ENCODE measurements at regions not wholly inside any gene's neighbourhood (a gene's known extent, or its start where the extent isn't known, plus 50 kb on each side); places are given as distances from the start of the nearest gene placed in this dataset.
"Not testable (repeated sequence)": the region's sequence is repeated elsewhere in the genome, so short reads cannot be mapped to it uniquely, and the experiment has no call there.

DNA sequence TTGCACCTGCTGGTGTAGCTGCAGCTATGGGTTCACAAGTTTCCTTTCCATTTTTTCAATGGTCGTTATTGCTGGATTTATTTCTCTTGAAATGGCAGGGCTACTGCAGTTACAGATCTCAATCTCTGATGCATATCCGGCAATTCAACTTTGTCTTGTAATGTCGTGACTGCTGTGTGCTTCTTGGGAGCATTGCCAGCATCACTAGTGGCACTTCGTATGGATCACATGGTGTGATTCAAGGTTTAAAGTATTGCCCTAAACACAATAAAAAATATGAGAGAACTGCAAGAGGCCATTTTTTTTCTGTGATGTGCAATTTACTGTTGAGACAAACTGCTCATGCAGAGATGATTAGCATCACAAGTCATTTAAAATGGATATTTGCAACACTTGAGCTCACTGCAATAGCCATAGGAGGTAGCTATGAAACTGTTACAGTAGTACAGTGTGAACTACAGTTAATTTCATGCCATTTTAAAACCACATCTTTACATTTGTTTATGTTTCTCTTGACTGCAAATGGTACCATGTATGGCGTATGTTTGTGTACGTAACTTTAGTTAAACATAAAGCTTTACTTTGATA is 217.4 kb upstream of the PDE3A start:
- no peak for DNase-seq

DNA sequence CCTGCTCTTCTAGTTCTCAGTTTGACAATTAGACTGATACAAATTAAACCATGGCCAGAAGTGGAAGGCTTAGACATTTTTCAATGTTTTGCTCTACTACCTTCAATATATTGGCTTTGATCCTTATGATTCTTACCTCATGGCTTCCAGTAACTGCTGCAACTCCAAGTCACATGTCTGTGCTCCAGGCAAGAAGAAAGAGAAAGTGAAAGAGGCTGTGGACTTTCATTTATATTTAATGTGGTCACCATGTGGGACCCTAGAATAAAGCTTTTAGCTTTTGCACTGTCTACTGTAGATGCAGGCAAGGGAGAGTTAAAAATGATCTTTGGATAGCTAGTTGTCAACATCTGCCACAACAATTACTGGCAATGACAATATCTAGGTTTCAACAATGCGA is 214.3 kb upstream of the PDE3A start:
- no peak for DNase-seq

DNA sequence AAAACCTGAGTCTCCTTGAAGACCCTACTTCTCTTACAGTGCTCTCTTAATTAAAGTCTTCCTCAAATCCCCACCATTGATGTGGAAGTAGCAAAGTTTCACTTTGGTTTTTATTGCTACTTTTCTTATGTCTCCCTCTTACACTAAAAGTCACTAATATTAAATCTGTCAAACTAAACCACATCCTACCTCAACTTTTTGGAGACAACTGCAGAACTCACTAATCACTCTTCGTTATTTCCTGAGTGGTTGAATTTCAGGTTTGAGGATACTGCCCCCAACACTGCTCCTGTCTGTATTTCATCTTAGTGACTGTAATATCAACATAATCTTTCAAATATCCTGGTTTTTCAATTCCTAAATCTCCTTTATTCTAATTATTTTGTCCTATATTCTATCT is 213.0 kb upstream of the PDE3A start:
- DNase-seq: no peak

DNA sequence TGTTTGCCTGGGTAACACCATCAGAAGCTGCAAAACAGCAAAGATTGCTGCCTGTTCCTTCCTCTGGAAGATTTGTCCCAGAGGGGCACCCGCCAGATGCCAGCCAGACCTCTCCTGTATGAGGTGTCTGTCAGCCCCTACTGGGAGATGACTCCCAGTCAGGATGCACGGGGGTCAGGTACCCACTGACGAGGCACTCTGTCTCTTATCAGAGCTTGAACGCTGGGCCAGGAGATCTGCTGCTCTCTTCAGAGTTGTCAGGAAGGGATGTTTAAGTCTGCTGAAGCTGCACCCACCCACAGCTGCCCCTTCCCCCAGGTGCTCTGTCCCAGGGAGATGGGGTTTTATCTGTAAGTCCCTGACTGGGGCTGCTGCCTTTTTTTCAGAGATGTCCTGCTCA is 207.4 kb upstream of the PDE3A start:
- DNase-seq: not testable (repeated sequence)

DNA sequence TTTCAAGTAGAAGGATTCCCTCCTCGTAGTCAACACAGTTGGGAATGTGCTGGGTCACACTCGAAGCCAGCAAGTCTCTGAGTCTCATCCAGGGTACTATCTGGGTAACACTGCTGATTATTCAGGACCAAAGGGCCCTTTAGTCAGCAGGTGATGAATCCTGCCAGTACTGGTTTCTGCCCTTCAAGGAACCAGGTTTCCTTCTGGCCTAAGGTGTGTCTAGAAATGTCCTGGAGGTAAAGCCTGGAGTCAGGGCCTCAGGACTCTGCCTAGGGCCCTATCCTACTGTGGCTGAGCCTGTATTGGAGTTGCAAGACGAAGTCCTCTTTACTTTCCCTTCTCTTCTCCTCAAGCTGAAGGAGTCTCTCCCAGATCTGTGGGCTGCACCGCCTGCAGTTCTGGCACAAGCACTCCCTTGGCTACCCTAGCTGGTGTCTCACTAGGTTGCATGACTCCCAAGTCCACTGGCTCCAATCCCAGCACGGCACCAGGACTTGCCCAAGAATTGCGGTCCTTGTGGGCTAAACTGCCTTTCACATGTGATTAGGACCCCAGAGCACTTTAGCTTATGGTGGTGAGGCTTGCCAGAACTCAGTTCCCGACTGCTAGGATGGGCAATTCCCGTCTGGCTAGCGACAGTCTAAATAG is 193.7 kb upstream of the PDE3A start:
- DNase-seq: no peak

DNA sequence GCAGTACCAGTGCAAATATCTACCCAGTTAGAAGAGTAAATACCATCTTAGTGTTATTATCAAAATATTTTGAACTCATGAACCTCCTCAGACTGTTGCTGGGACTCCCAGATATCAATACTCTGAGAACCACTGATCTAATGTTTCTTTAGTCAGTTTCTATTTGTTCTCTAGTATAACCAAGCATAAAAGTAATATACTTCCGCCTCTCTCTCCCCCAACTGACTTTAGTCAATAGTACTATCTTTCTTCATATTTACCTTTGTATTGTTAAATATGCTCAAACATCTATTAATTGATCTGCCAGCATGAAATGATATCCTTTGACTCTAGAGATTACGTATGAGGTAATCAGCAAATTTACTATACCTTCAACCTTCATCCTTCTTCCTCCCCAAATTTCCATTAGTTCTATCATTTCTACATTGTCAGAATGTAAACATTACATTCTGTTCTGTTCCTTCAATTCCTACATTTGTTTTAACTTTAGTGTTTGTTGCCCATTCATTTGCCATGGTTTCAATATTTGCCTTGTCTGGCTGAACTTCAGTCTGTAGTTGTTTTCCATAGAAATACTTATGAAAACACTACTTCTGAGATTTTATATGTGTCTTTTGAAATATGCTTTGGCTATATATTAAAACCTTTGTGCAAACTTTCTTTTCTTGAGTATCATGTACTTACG is 192.5 kb upstream of the PDE3A start:
- DNase-seq: no peak

DNA sequence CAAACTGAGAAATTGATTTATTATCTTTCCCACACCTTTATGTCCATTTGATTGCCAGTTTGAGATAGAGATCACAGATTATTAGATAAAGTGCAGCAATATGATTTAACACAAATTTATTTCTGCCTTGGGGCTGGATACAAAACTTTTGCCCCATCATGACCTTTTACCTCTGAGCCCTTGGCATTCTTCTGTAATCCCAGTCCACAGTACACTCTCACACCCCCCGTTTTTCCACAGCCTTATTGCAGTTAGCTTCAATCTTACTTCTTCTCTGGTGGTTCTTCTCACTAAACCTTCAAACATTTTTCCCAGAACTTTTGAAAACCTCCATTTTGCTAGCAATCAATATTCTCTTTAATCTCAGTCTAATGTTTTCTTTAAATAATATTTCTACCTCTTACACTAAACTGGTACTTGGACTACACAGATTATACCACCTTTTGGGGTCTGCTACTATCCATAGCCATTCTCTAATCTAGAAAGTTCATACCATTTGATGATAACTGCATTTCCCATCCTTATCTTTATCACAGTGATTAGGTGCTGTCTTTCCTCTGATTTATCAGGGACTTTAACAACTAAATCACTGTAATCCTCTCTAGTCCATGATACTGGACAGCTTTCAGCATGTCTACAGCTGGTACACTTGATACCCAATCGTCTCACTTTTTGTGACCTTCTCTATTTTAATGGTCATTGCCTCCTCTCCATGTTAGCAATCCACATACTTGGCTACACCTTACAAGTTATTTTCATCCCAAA is 186.7 kb upstream of the PDE3A start:
- no peak for DNase-seq

DNA sequence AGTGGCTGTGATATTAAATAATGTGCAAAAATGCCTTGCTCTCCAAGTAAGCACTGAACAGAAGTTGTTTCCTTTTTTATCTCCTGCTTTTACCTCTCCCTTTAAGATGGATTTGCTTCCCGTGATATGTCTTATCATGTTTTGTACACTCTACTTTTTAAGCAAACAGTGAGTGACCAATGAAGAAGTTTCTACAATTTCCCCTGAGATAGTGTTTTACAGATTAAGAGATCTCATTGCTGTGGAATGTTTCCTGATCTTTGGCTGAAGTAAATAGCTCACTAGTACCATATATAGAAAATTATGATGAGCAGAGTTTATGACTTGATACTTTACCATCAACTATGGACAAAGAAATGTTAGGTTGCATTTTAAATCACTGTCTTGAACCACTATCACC is 184.8 kb upstream of the PDE3A start:
- DNase-seq: no peak

DNA sequence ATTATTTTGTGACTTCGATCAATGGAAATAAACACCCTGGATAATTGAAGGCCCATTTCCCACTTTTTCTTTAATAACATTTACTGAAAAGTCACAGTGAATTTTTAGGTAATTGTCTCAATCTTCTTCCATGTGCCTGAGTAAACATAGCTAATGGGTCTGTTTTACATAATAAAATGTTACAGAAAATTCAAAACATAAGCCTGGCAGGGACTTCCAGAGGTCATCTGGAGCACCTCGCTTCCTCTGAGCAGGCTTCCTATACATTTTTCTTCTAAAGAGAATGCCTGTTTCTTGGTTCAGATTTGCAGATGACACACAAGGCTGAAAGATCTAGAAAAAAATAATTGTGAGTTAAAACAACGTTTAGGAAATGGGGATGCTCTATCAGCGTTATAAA is 183.8 kb upstream of the PDE3A start:
- no peak for DNase-seq

DNA sequence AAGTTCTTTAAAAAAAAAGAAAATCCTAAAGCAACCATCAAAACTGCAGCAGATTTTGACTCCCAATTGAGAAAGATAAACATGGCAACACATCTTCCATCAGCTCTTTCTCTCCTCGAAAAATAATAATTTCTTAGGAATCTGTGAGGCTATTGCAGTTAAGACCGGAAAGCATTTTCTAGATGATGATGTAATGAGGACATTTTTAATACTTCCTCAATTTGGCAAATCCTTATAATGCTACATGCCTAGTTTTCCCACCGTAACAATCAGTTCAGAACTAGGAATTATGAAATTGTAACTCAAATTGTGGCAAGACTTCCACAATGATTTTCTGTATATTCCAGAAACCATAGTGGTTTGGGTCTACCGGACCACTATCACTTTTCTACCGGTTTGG is 180.9 kb upstream of the PDE3A start:
- DNase-seq: no peak

DNA sequence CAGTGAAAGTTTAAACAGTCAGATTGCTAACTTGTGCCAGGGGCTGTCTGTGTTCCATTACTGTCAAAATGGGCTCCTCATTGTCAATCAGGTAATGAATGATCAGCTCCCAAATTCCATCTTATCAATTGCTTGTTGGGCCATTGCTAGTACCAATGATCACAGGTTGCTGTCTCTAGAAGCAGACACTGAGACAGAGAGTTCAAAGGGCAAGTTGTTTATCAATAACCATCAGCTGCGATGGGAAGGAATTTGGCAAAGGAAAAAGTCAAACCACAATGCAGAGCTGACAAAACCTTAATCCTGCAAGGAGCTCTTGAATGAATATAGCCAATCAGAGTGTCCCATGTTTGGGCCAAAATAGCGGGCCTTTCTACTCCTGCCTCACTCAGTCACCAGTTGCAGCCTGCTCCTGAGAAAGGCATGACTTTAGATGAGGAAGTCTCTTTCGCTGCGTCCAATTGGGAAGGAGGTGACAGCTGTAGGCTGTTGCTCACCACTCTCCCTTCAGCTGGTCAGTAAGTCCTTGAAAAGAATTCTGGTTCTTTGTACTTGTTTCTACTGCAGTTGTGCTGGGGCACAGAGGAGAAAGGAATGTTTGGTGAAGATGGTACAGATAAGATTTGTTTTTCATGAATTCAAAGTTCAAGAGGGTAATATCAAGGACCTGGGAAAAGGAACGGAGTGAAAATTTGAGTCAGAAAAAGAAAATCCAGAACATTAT is 179.2 kb upstream of the PDE3A start:
- no peak for DNase-seq

DNA sequence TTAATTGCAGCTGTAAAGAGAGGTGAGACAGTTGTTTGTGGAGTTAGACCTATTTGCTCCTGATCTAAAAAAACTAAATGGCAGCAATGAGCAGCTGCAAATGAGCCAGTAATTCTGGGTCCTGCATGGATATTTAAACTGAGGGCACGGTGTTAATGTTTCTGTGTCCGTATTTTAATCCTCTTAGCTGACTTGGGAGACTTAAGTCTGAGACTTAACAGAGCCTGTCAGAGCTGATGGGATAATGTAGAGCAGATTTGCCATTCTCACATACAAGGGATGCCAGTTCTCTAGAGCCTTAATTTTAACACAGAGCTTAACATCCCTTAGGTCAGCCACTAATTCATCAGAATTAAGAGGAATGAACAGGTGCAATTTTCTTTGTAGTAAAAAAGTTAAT is 178.6 kb upstream of the PDE3A start:
- no peak for DNase-seq

DNA sequence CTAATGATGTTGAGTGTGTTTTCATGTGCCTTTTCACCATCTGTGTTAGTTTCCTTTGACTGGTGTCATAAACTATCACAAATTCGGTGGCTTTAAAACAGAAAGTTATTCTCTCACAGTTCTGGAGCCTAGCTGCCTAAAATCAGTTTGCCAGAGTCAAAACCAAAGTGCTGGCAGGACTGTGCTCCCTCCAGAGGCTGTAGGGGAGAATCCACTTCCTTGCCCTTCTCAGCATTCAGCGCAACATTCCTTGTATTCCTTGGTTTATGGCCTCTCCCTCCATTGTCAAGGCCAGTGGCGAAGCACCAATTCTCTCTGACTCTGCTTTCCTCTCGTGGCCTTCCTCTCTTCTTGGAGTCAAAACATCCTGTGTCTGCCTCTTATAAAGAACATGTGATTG is 174.2 kb upstream of the PDE3A start:
- no peak for DNase-seq

DNA sequence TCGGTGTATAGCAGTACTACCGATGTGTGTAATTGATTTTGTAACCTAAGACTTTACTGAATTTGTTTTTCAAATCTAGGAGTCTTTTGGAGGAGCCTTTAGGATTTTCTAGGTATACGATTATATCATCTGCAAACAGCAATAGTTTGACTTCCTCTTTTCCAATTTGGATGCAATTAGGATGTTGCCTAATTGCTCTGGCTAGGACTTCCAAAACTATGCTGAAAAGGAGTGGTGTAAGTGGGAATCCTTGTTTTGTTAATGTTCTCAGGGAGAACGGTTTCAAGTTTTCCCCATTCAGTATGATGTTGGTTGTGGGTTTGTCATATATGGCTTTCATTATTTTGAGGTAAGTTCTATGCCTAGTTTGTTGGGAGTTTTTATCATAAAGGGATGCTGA is 171.6 kb upstream of the PDE3A start:
- DNase-seq: no peak

DNA sequence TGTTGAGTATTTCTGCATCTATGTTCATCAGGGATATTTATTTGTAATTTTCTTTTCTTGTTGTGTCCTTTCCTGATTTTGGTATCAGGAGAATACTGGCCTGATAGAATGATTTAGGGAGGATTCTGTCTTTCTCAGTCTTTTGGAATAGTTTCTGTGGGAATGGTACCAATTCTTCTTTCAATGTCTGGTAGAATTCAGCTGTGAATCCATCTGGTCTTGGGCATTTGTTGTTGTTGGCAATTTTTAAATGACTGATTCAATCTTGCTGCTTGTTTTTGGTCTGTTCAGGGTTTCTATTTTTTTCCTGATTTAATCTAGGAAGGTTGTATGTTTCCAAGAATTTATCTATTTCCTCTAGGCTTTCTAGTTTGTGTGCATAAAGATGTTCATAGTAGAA is 170.9 kb upstream of the PDE3A start:
- DNase-seq: no peak

DNA sequence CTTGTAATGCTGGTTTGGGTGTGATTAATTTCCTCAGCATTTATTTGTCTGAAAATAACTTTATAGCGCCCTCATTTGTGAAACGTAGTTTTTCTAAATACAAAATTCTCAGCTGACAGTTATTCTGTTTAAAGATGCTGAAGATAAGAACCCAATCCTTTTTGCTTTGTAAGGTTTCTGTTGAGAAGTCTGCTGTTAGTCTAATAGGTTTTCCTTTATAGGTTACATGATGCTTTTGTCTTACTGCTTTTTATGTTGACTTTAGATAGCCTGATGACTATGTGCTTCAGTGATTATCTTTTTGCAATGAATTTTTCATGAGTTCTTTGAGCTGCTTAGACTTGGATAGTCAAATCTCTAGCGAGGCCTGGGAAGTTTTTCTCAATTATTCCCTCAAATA is 168.6 kb upstream of the PDE3A start:
- no peak for DNase-seq

DNA sequence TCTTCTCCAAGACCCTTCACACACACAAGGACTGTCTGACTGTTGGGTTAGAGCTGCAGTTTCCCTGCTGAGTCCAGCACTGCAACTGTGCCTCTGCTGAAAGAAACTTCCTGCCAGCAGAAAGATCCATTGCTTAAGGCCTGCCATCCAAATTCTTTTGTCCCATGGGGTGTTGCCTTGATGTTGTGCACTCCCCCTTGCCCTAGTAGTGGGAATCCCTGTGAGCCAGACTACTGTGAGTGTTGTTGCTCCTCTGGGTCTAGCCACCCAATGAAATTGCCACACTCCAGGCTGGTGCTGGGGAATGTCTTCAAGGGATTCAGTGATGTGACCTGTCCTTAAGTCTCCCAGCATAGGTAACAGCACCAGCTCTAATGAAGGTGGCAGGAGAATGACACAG is 166.6 kb upstream of the PDE3A start:
- no peak for DNase-seq

DNA sequence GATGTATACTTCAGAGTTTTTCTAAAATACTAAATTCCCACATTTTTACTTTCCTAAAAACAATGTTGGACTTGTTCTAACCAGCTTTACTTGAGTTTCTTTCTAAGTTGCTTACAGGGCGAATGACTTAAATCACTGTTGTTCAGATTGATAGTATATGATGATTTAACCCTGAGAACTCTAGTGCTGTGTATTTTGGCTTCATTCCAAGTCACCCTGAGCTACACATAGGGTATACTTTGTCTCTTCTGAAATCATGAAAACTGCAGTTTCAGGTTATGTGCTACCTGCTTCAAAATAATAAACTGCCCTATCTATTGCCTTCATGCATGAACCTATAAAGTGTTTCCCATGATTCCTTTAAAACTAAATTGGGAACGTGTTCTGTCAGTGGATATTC is 162.5 kb upstream of the PDE3A start:
- no peak for DNase-seq

DNA sequence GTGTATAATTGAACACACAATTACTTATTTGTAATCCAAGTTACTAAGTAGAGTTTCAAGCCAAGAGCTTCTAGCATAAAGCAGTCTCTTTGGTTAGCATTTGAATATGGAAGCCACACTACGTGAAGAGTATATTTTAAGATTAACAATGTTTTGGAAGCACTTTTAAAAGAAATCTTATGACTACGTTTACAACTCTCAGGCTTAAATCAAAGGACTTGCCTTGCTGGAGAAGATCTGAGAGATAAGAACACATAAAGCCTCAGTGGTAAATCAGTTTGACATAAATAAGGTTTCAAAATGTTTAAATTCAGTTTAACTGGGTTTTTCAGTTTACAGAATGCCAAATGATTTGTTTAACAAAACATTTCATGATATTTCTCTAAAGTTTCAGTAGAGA is 161.9 kb upstream of the PDE3A start:
- no peak for DNase-seq

DNA sequence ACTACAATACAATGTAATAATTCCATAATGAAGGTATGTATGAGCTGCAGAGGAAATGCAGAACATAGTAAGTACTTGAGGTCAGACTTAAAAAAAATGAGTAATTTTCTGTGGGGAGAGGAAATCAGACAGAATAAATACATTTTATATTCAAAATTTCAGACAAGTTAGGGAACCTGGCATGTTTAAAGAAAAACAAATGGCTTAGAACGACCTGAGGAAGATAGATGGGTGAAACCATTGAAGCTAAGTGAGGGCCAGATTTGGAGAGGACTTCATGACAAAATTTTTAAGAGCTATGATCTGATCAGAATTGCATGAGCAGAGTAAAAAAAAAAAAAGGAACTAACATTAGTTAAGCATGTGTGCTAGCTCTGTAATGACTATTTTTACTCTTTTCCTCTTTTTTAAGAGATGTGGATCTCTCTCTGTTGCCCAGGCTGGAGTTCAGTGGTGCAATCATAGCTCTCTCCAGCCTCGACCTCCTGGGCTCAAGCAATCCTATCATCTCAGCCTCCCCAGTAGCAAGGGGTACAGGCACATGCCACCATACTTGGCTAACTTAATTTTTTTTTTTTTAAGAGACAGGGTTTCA is 157.6 kb upstream of the PDE3A start:
- DNase-seq: no peak

DNA sequence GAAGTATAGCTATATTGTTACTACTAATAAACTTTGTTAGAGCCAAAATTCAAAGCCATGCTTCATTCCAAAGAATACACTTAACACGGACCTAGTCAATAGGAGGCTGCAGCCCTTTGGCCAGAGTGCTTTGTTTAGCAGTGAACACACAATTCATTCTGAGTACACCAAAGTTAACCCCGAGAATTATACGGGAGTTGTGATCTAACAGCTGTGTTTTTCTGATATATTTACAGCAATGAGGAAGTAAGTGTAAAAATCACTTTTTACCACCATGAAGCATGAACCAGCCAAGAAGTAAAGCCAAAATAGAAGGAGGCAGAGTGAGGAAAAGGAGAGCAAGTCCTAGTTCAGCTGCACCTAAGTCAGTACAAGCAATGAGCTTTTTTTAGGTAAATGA is 156.8 kb upstream of the PDE3A start:
- DNase-seq: no peak

DNA sequence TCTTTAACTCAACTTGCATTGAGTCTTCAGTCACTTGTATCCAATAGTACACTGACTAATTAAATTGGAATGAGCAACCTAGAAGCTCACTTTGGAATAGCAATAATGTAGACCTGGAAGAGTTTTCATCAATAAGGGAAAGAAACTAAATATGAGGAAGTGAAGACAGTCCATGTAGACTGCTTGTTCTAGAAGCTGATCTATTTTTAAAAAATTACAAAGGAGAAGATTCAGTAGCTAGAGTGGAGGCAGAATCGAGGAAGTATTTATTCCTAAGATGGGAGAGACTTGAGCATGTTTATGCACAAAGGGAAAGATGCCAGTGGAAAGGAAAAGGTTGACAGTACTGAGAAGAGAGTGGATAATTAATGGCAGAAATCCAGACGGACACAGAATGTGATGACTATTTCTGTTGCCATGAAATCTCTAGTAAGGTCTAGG is 156.3 kb upstream of the PDE3A start:
- no peak for DNase-seq
